Smooth muscle cell (in vitro differentiated cells): ENCODE measurements at regions not wholly inside any gene's neighbourhood (a gene's known extent, or its start where the extent isn't known, plus 50 kb on each side); places are given as distances from the start of the nearest gene placed in this dataset.
"Not testable (repeated sequence)": the region's sequence is repeated elsewhere in the genome, so short reads cannot be mapped to it uniquely, and the experiment has no call there.

ENCODE experiments used
- DNase-seq: peaks from one replicate; lab custom pipeline; 2025; ENCODE audit not compliant: unreplicated experiment; lab: John Stamatoyannopoulos, UW
- H2AFZ ChIP-seq: fragments of 200-600 bp; sonication (generic); 2 replicates; pipeline ENCODE4 v1.6.0; 2016; ENCODE audit warnings: antibody characterized with exemption, low read depth, mild to moderate bottlenecking
- H3F3A ChIP-seq: fragments of 200-600 bp; sonication (generic); 2 replicates; pipeline ENCODE4 v1.6.0; 2017; ENCODE audit warnings: antibody characterized with exemption, low read depth
- H3K27ac ChIP-seq: fragments of 200-600 bp; sonication (generic); 2 replicates; pipeline ENCODE4 v1.5.1; 2016; ENCODE audit warnings: low read depth, mild to moderate bottlenecking
- H3K27me3 ChIP-seq: fragments of 200-600 bp; sonication (generic); 2 replicates; pipeline ENCODE4 v1.6.1; 2016; ENCODE audit warnings: low read depth, mild to moderate bottlenecking
- H3K36me3 ChIP-seq: fragments of 200-600 bp; sonication (generic); 2 replicates; pipeline ENCODE4 v1.5.1; 2016; ENCODE audit warnings: low read depth
- H3K4me1 ChIP-seq: fragments of 200-600 bp; sonication (generic); 2 replicates; pipeline ENCODE4 v1.5.1; 2016; ENCODE audit warnings: low read depth
- H3K4me2 ChIP-seq: fragments of 200-600 bp; sonication (generic); 2 replicates; pipeline ENCODE4 v1.6.0; 2016; ENCODE audit warnings: mild to moderate bottlenecking
- H3K4me3 ChIP-seq: fragments of 200-600 bp; sonication (generic); 2 replicates; pipeline ENCODE4 v1.5.1; 2016; ENCODE audit warnings: mild to moderate bottlenecking
- H3K79me2 ChIP-seq: fragments of 200-600 bp; sonication (generic); 2 replicates; pipeline ENCODE4 v1.6.0; 2016; ENCODE audit warnings: low read depth, mild to moderate bottlenecking
- H3K9ac ChIP-seq: fragments of 200-600 bp; sonication (generic); 2 replicates; pipeline ENCODE4 v1.6.0; 2016; ENCODE audit warnings: low read depth
- H3K9me3 ChIP-seq: fragments of 200-600 bp; sonication (generic); replicated peaks from 2 replicates; pipeline ENCODE4 v1.5.1; 2016; ENCODE audit warnings: low read depth
- H4K20me1 ChIP-seq: fragments of 200-600 bp; sonication (generic); 2 replicates; pipeline ENCODE4 v1.6.0; 2016; ENCODE audit warnings: low read depth
- WGBS: methylation state at CpG from one replicate; pipeline ENCODE4 v1.1.7; 2016; ENCODE audit warnings: low lambda C conversion rate; 5-methylcytosine and 5-hydroxymethylcytosine counted together
- TF ChIP-seq, protein P1 (sequence below): fragments of 200-600 bp; sonication (generic); IDR thresholded peaks from 2 replicates; pipeline ENCODE4 v1.5.1; 2017; ENCODE audit warnings: borderline replicate concordance, mild to moderate bottlenecking, antibody characterized with exemption; ENCODE audit not compliant: insufficient read depth, poor library complexity, severe bottlenecking

DNA sequence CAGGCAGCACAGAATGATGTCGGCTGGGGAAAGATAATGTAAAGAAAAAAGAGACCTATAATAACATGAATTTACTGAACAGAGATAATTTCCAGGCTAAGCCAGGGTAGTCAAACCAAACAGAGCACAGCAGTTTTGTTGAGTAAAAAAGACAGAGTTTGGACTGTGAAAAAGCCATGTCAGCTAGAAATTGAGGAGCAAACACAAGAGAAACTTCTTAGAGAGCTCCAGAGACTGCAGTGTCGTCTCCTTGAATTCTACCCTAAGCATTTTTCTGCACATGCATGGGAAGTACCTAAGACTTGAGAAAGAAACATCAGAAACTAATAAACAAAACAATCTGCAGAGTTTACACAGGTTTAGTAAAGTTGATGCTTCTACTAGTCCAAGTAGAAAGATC is 1098.8 kb upstream of the CDH8 start:
- Histone ChIP-seq H3K27me3 (no peaks in the 10 kb centered on the region), H3K4me3 (no peak overlapping the region), H3K4me1 (no peaks in the 10 kb centered on the region), H3K9me3 (no peaks in the 10 kb centered on the region), H3K36me3 (no peaks in the 10 kb centered on the region), H3K4me2 (no peak overlapping the region), H3K9ac (no peak overlapping the region), H3K27ac (no peak overlapping the region), H4K20me1 (no peaks in the 10 kb centered on the region), H2AFZ (no peak overlapping the region), H3F3A (no peaks in the 10 kb centered on the region), H3K79me2 (no peaks in the 10 kb centered on the region)
- WGBS, result 76% methylated on average over 2 of the region's 2 CpGs
- TF ChIP-seq, protein P1, sequence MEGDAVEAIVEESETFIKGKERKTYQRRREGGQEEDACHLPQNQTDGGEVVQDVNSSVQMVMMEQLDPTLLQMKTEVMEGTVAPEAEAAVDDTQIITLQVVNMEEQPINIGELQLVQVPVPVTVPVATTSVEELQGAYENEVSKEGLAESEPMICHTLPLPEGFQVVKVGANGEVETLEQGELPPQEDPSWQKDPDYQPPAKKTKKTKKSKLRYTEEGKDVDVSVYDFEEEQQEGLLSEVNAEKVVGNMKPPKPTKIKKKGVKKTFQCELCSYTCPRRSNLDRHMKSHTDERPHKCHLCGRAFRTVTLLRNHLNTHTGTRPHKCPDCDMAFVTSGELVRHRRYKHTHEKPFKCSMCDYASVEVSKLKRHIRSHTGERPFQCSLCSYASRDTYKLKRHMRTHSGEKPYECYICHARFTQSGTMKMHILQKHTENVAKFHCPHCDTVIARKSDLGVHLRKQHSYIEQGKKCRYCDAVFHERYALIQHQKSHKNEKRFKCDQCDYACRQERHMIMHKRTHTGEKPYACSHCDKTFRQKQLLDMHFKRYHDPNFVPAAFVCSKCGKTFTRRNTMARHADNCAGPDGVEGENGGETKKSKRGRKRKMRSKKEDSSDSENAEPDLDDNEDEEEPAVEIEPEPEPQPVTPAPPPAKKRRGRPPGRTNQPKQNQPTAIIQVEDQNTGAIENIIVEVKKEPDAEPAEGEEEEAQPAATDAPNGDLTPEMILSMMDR, result no peak
- no peak for DNase-seq

DNA sequence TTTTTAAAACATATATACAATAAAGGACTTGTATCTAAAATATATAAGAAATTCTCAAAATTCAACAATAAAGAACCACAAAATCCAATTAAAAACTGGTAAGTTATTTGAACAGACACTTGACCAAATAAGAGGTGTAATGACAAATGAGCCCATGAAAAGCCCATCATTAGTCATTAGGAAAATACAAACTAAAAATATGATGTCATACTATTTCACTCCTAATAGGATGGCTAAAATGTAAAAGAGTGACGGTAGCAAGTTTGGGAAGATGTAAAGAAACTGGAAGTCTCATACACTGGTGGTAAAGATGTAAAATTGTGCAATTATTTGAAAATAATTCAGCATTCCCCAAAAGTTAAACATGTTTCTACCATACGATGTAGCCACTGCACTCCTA is 1095.3 kb upstream of the CDH8 start:
- no peak for DNase-seq
- TF ChIP-seq, protein P1, result no peak
- Histone ChIP-seq H3K36me3 (no peaks in the 10 kb centered on the region), H3K9ac (no peak overlapping the region), H3F3A (no peaks in the 10 kb centered on the region), H3K4me3 (no peak overlapping the region), H3K9me3 (no peaks in the 10 kb centered on the region), H3K27ac (no peak overlapping the region), H3K4me1 (no peaks in the 10 kb centered on the region), H3K27me3 (no peaks in the 10 kb centered on the region), H3K4me2 (no peak overlapping the region), H4K20me1 (no peaks in the 10 kb centered on the region), H2AFZ (no peak overlapping the region), H3K79me2 (no peaks in the 10 kb centered on the region)
- WGBS, result 95% methylated on average over 2 of the region's 2 CpGs

DNA sequence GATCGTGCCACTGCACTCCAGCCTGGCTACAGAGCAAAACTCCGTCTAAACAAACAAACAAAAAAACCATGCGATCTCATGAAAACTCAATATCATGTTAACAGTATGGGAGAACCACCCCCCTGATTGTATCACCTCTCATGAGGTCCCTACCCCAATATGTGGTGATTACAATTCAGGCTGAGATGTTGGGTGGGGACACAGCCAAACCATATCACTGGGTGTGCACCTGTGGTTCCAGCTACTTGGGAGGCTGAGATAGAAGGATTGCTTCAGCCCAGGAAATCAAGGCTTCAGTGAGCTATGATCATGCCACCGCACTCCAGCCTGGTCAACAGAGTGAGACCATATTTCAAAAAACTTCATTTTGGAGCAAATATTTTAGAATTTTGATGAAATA is 1094.7 kb upstream of the CDH8 start:
- Histone ChIP-seq H3K4me3 (no peak overlapping the region), H2AFZ (no peak overlapping the region), H3K9ac (no peak overlapping the region), H3K4me2 (no peak overlapping the region), H3K36me3 (no peaks in the 10 kb centered on the region), H3K27me3 (no peaks in the 10 kb centered on the region), H3K79me2 (no peaks in the 10 kb centered on the region), H4K20me1 (no peaks in the 10 kb centered on the region), H3K27ac (no peak overlapping the region), H3K4me1 (no peaks in the 10 kb centered on the region), H3F3A (no peaks in the 10 kb centered on the region), H3K9me3 (no peaks in the 10 kb centered on the region)
- DNase-seq, result no peak
- TF ChIP-seq, protein P1, result no peak
- WGBS, result 81% methylated on average over 4 of the region's 4 CpGs

DNA sequence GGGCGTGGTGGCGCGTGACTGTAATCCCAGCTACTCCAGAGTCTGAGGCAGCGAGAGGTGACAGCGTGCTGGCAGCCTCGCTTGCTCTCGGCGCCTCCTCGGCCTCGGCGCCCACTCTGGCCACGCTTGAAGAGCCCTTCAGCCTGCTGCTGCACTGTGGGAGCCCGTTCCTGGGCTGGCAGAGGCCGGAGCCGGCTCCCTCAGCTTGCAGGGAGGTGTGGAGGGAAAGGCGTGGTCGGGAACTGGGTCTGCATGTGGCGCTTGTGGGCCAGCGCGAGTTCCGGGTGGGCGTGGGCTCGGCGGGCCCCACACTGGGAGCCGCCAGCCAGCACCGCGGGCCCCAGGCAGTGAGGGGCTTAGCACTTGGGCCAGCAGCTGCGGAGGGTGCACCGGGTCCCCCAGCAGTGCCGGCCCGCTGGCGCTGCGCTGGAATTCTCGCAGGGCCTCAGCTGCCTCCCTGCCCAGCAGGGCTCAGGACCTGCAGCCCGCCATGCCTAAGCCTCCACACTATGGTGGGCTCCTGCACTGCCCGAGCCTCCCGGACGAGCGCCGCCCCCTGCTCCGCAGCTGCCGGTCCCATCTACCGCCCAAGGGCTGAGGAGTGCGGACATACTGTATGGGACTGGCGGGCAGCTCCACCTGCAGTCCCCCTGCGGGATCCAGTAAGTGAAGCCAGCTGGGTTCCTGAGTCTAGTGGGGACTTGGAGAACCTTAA is 1093.3 kb upstream of the CDH8 start:
- Histone ChIP-seq H3K9me3 (no peaks in the 10 kb centered on the region), H3K4me1 (no peaks in the 10 kb centered on the region), H4K20me1 (no peaks in the 10 kb centered on the region), H3K27me3 (no peaks in the 10 kb centered on the region), H3K4me3 (no peak overlapping the region), H3K27ac (no peak overlapping the region), H3K36me3 (no peaks in the 10 kb centered on the region), H2AFZ (no peak overlapping the region), H3F3A (no peaks in the 10 kb centered on the region), H3K4me2 (no peak overlapping the region), H3K9ac (no peak overlapping the region), H3K79me2 (no peaks in the 10 kb centered on the region)
- 98% methylated on average over 42 of the region's 46 CpGs for WGBS
- TF ChIP-seq, protein P1, result no peak
- DNase-seq, result no peak

DNA sequence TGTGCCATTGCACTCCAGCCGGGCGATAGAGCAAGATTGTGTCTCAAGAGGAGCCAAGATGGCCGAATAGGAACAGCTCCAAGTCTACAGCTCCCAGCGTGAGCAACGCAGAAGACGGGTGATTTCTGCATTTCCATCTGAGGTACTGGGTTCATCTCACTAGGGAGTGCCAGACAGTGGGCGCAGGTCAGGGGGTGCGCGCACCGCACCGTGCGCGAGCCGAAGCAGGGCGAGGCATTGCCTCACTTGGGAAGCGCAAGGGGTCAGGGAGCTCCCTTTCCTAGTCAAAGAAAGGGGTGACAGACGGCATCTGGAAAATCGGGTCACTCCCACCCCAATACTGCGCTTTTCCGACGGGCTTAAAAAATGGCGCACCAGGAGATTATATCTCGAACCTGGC is 1083.7 kb upstream of the CDH8 start:
- H3K4me1 ChIP-seq, DNase-seq, H3K36me3 ChIP-seq, H3K27ac ChIP-seq, H2AFZ ChIP-seq, H3K9me3 ChIP-seq, H3K9ac ChIP-seq, H3F3A ChIP-seq, H3K27me3 ChIP-seq, H3K79me2 ChIP-seq, H3K4me3 ChIP-seq, H4K20me1 ChIP-seq, H3K4me2 ChIP-seq: not testable (repeated sequence)
- 96% methylated on average over 21 of the region's 23 CpGs for WGBS
